HepG2 (cell line): ENCODE measurements at regions not wholly inside any gene's neighbourhood (a gene's known extent, or its start where the extent isn't known, plus 50 kb on each side); places are given as distances from the start of the nearest gene placed in this dataset.

Experiments
- BHLHE40 ChIP-seq: IDR thresholded peaks from 2 replicates; pipeline ENCODE4 v1.6.1; 2011; ENCODE audit warnings: low read length, improper control_type of control experiment
- FOXP4 ChIP-seq: sonication (generic); formaldehyde crosslinking; IDR thresholded peaks from 2 replicates; pipeline ENCODE4 v1.4.0; 2020; ENCODE audit warnings: missing genetic modification reagents
- HNF4A ChIP-seq: sonication (generic); formaldehyde crosslinking; IDR thresholded peaks from 2 replicates; pipeline ENCODE4 v1.4.0; 2020; ENCODE audit warnings: missing genetic modification reagents
- ISL2 ChIP-seq: sonication (generic); formaldehyde crosslinking; IDR thresholded peaks from 2 replicates; pipeline ENCODE4 v1.5.0; 2020; ENCODE audit warnings: missing genetic modification reagents
- MYNN ChIP-seq: sonication (generic); formaldehyde crosslinking; IDR thresholded peaks from 2 replicates; pipeline ENCODE4 v1.4.0; 2020; ENCODE audit warnings: mild to moderate bottlenecking, low read depth, missing genetic modification reagents
- NCOA2 ChIP-seq: sonication (generic); formaldehyde crosslinking; IDR thresholded peaks from 2 replicates; pipeline ENCODE4 v1.8.0; 2022; ENCODE audit warnings: inconsistent platforms
- NR2F6 ChIP-seq, 2 experiments: IDR thresholded peaks; 2 replicates each; pipeline ENCODE4 v1.6.1; 2016; ENCODE audit warnings: antibody characterized with exemption in 1 of 2, mild to moderate bottlenecking in 1 of 2
- PHF21A ChIP-seq: sonication (generic); formaldehyde crosslinking; IDR thresholded peaks from 2 replicates; pipeline ENCODE4 v1.5.0; 2020; ENCODE audit warnings: mild to moderate bottlenecking, missing genetic modification reagents
- PITX1 ChIP-seq: sonication (generic); formaldehyde crosslinking; IDR thresholded peaks from 2 replicates; pipeline ENCODE4 v1.5.1; 2020; ENCODE audit warnings: mild to moderate bottlenecking, missing genetic modification reagents
- RFX1 ChIP-seq: fragments of 450-650 bp; IDR thresholded peaks from 2 replicates; pipeline ENCODE4 v1.6.1; 2017
- SAP130 ChIP-seq: IDR thresholded peaks from 2 replicates; pipeline ENCODE4 v1.6.1; 2016; ENCODE audit warnings: low read depth
- STAT5B ChIP-seq: sonication (generic); formaldehyde crosslinking; IDR thresholded peaks from 2 replicates; pipeline ENCODE4 v1.4.0; 2020; ENCODE audit warnings: missing genetic modification reagents
- ZNF253 ChIP-seq: sonication (generic); formaldehyde crosslinking; IDR thresholded peaks from 2 replicates; pipeline ENCODE4 v1.8.0; 2022; ENCODE audit warnings: mild to moderate bottlenecking, missing genetic modification reagents, borderline replicate concordance
- ZNF44 ChIP-seq: sonication (generic); formaldehyde crosslinking; IDR thresholded peaks from 2 replicates; pipeline ENCODE4 v1.5.1; 2020; ENCODE audit warnings: mild to moderate bottlenecking, missing genetic modification reagents
- ZNF503 ChIP-seq: sonication (generic); formaldehyde crosslinking; IDR thresholded peaks from 2 replicates; pipeline ENCODE4 v1.4.0; 2020; ENCODE audit warnings: missing genetic modification reagents
- ZNF879 ChIP-seq: sonication (generic); formaldehyde crosslinking; IDR thresholded peaks from 2 replicates; pipeline ENCODE4 v1.8.1; 2023; ENCODE audit warnings: missing genetic modification reagents
- ZSCAN9 ChIP-seq: IDR thresholded peaks from 2 replicates; pipeline ENCODE4 v1.6.1; 2016; ENCODE audit warnings: borderline replicate concordance
- TF ChIP-seq, protein P1 (sequence below): sonication (generic); formaldehyde crosslinking; IDR thresholded peaks from 2 replicates; pipeline ENCODE4 v1.4.0; 2020; ENCODE audit warnings: missing genetic modification reagents
- TF ChIP-seq, protein P2 (sequence below): sonication (generic); formaldehyde crosslinking; IDR thresholded peaks from 2 replicates; pipeline ENCODE4 v1.4.0; 2020; ENCODE audit warnings: missing genetic modification reagents, mild to moderate bottlenecking, borderline replicate concordance
- TF ChIP-seq, protein P3 (sequence below): sonication (generic); formaldehyde crosslinking; IDR thresholded peaks from 2 replicates; pipeline ENCODE4 v1.4.0; 2020; ENCODE audit warnings: missing genetic modification reagents; ENCODE audit errors: not compliant biosample characterization

- TF ChIP-seq, protein P1, sequence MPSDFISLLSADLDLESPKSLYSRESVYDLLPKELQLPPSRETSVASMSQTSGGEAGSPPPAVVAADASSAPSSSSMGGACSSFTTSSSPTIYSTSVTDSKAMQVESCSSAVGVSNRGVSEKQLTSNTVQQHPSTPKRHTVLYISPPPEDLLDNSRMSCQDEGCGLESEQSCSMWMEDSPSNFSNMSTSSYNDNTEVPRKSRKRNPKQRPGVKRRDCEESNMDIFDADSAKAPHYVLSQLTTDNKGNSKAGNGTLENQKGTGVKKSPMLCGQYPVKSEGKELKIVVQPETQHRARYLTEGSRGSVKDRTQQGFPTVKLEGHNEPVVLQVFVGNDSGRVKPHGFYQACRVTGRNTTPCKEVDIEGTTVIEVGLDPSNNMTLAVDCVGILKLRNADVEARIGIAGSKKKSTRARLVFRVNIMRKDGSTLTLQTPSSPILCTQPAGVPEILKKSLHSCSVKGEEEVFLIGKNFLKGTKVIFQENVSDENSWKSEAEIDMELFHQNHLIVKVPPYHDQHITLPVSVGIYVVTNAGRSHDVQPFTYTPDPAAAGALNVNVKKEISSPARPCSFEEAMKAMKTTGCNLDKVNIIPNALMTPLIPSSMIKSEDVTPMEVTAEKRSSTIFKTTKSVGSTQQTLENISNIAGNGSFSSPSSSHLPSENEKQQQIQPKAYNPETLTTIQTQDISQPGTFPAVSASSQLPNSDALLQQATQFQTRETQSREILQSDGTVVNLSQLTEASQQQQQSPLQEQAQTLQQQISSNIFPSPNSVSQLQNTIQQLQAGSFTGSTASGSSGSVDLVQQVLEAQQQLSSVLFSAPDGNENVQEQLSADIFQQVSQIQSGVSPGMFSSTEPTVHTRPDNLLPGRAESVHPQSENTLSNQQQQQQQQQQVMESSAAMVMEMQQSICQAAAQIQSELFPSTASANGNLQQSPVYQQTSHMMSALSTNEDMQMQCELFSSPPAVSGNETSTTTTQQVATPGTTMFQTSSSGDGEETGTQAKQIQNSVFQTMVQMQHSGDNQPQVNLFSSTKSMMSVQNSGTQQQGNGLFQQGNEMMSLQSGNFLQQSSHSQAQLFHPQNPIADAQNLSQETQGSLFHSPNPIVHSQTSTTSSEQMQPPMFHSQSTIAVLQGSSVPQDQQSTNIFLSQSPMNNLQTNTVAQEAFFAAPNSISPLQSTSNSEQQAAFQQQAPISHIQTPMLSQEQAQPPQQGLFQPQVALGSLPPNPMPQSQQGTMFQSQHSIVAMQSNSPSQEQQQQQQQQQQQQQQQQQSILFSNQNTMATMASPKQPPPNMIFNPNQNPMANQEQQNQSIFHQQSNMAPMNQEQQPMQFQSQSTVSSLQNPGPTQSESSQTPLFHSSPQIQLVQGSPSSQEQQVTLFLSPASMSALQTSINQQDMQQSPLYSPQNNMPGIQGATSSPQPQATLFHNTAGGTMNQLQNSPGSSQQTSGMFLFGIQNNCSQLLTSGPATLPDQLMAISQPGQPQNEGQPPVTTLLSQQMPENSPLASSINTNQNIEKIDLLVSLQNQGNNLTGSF (CRISPR knock-in tag) = no peak
- TF ChIP-seq RFX1 = no peak
- TF ChIP-seq, protein P2, sequence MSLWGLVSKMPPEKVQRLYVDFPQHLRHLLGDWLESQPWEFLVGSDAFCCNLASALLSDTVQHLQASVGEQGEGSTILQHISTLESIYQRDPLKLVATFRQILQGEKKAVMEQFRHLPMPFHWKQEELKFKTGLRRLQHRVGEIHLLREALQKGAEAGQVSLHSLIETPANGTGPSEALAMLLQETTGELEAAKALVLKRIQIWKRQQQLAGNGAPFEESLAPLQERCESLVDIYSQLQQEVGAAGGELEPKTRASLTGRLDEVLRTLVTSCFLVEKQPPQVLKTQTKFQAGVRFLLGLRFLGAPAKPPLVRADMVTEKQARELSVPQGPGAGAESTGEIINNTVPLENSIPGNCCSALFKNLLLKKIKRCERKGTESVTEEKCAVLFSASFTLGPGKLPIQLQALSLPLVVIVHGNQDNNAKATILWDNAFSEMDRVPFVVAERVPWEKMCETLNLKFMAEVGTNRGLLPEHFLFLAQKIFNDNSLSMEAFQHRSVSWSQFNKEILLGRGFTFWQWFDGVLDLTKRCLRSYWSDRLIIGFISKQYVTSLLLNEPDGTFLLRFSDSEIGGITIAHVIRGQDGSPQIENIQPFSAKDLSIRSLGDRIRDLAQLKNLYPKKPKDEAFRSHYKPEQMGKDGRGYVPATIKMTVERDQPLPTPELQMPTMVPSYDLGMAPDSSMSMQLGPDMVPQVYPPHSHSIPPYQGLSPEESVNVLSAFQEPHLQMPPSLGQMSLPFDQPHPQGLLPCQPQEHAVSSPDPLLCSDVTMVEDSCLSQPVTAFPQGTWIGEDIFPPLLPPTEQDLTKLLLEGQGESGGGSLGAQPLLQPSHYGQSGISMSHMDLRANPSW (CRISPR knock-in tag) = no peak
- TF ChIP-seq FOXP4 = 0 out of 2 replicates have a peak, but pooled peaks have one; percentile 17
- TF ChIP-seq HNF4A (CRISPR knock-in tag) = peak; percentile 89
- peak; percentile 82 for TF ChIP-seq BHLHE40
- no peak for TF ChIP-seq PHF21A
- TF ChIP-seq ZNF253 (CRISPR knock-in tag) = no peak
- no peak for TF ChIP-seq ZNF503
- no peak for TF ChIP-seq ZNF879 (CRISPR knock-in tag)
- TF ChIP-seq NR2F6 (IDR thresholded peaks at IDR 0.05) = peak; percentile 89
- peak; percentile 91 for TF ChIP-seq NR2F6 (CRISPR knock-in tag; IDR thresholded peaks at IDR 0.05)
- 0 out of 2 replicates have a peak, but pooled peaks have one; percentile 17 for TF ChIP-seq NCOA2
- TF ChIP-seq ZNF44 (CRISPR knock-in tag) = no peak
- no peak for TF ChIP-seq ZSCAN9 (CRISPR knock-in tag)
- peak; percentile 44; the same call in 1 of the 2 replicates for TF ChIP-seq ISL2
- no peak for TF ChIP-seq MYNN (CRISPR knock-in tag)
- TF ChIP-seq, protein P3, sequence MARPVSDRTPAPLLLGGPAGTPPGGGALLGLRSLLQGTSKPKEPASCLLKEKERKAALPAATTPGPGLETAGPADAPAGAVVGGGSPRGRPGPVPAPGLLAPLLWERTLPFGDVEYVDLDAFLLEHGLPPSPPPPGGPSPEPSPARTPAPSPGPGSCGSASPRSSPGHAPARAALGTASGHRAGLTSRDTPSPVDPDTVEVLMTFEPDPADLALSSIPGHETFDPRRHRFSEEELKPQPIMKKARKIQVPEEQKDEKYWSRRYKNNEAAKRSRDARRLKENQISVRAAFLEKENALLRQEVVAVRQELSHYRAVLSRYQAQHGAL = no peak
- TF ChIP-seq PITX1 (CRISPR knock-in tag) = 0 out of 2 replicates have a peak, but pooled peaks have one; percentile 22
- no peak for TF ChIP-seq SAP130
- no peak for TF ChIP-seq STAT5B (CRISPR knock-in tag)
Observed at GRCh38 chr9:134265078-134265477, 61.2 kb upstream of the RXRA start (continued).
